Esophagus squamous epithelium (tissue), 4 donors: ENCODE measurements at regions not wholly inside any gene's neighbourhood (a gene's known extent, or its start where the extent isn't known, plus 50 kb on each side); places are given as distances from the start of the nearest gene placed in this dataset.

Experiments used
- POLR2A ChIP-seq, 4 donors: fragments of 450-650 bp; IDR thresholded peaks; one replicate each; pipeline ENCODE4 v1.6.1; 2017; ENCODE audit warnings: antibody characterized with exemption in 4 of 4, mild to moderate bottlenecking in 4 of 4, moderate library complexity in 3 of 4
- TF ChIP-seq, protein P1 (sequence below), 6 experiments: fragments of 450-650 bp in 4 of 6; fragments of 200-600 bp in 2 of 6; sonication (generic) in 2 of 6; IDR thresholded peaks; one replicate each; pipeline ENCODE4 v1.5.1; 2016 to 2019; ENCODE audit warnings: antibody characterized with exemption in 6 of 6, mild to moderate bottlenecking in 4 of 6, moderate library complexity in 4 of 6

DNA sequence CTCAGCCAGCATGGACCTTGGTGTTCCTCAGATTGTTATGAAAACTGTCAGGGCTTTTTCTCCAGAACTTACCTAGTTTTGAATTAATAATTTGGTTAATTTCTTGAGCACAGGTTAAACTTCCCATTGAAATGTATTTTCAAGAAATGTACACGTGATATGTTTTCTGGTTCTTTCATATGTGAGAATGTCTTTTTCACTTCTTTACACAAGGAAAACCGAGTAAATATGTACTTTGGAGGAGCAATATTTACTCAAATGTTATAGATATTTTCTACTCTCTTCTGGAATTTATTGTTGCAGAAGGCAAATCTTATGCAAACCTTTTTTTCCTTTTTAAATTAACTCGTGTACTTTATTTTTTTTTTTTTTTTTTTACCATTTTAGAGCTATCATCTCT is 134.3 kb downstream of the AHR start:
- TF ChIP-seq, protein P1, sequence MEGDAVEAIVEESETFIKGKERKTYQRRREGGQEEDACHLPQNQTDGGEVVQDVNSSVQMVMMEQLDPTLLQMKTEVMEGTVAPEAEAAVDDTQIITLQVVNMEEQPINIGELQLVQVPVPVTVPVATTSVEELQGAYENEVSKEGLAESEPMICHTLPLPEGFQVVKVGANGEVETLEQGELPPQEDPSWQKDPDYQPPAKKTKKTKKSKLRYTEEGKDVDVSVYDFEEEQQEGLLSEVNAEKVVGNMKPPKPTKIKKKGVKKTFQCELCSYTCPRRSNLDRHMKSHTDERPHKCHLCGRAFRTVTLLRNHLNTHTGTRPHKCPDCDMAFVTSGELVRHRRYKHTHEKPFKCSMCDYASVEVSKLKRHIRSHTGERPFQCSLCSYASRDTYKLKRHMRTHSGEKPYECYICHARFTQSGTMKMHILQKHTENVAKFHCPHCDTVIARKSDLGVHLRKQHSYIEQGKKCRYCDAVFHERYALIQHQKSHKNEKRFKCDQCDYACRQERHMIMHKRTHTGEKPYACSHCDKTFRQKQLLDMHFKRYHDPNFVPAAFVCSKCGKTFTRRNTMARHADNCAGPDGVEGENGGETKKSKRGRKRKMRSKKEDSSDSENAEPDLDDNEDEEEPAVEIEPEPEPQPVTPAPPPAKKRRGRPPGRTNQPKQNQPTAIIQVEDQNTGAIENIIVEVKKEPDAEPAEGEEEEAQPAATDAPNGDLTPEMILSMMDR (IDR thresholded peaks at IDR 0.05) = no peak
- TF ChIP-seq POLR2A (IDR thresholded peaks at IDR 0.05) = no peak
